ENCODE measurements at regions not wholly inside any gene's neighbourhood (a gene's known extent, or its start where the extent isn't known, plus 50 kb on each side); places are given as distances from the start of the nearest gene placed in this dataset.

DNA sequence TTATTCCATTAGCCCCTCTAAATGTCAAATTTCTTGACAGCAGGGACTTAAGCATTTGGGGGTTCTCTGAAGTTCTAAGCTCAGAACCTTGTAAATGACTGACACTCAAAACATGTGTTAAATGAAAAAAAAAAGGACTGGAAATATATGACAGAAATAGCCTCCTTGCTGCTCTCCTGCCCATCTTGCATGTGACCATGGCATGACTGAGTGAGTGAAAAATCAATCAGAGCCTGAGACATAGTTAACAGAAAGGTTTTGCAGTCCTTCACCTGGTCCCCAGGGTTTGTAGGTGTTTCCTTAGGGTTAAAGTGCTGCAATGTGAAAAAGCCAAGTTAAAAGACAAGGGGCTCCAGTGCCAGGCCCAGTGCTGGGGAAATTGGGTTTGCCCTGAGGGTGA, 168.1 kb downstream of the ZBTB18 start:
- TF ChIP-seq CTCF (IDR thresholded peaks at IDR 0.05), result no peak
- no peak for TF ChIP-seq POLR2A (IDR thresholded peaks at IDR 0.05)
- TF ChIP-seq POLR2AphosphoS5 (IDR thresholded peaks at IDR 0.05), result no peak

Data from prostate gland (tissue), 2 donors.